Amniotic stem cell (primary cell): ENCODE measurements at regions not wholly inside any gene's neighbourhood (a gene's known extent, or its start where the extent isn't known, plus 50 kb on each side); places are given as distances from the start of the nearest gene placed in this dataset.
A peak's percentile ranks its signal among the peaks of the same experiment; 100 is the strongest.
"Not testable (repeated sequence)": the region's sequence is repeated elsewhere in the genome, so short reads cannot be mapped to it uniquely, and the experiment has no call there.

Source experiments
- DNase-seq: peaks from one replicate; lab custom pipeline; 2025; lab: John Stamatoyannopoulos, UW

GRCh38 chr5:160479220-160479619, 57.6 kb downstream of the PTTG1 start:
- no peak for DNase-seq

DNA sequence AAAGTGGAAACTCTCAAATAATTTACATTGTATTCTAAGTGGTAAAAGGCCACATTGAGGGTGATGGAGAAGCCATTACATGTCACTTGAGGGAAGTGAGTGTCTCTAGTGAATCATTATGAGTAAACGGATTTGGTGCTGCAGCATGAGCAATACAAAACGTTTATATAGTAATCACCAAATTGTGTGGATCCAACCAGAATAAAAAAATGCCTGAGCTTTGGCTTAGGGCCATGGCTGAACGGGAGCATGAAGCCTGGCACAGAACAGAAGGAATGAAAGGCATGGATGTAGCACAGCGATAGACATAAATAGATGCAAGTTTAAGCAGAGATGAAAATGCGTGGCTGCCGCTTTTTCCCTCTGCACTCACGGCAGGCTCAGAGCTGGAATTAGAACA, 58.3 kb downstream of the PTTG1 start:
- DNase-seq: peak; percentile 56

DNA sequence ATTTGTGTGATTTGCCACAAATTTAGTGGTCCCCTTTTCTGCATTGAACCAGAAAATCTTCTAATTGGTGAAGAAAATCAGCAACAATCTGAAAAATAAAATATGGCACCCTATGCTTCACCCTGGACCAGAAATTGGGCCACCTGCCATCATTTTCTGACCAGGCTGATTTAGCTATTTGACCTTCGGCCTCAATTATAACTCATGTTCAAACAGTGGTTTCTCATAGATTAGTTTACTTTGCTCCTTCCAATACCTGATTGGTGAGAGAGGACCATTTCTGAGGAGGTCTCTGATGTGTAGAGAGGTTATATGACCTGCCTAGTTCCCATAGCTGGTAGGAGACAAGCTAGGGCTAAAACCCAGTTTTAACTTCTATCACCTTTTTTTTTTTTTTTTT, 59.0 kb downstream of the PTTG1 start:
- no peak for DNase-seq

DNA sequence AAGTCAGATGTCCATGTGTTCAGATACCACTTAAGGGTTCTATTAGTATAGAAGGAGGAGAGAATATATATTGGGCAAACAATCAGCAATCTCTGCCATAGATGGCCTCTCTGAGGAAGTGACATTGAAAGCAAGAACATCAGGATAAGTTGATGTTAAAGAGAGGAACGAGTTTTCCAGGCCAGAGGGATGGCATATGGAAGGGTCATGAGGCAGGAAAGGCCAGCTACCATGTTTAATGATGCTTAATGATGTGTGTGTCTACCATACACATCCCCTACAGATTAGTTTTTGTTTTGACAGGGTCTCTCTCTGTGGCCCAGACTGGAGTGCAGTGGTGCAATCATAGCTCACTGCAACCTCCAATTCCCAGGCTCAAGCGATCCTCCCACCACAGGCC, 63.0 kb downstream of the PTTG1 start:
- DNase-seq: no peak

- no peak for DNase-seq
Measured at GRCh38 chr5:160485364-160485969, 63.8 kb downstream of the PTTG1 start.

DNA sequence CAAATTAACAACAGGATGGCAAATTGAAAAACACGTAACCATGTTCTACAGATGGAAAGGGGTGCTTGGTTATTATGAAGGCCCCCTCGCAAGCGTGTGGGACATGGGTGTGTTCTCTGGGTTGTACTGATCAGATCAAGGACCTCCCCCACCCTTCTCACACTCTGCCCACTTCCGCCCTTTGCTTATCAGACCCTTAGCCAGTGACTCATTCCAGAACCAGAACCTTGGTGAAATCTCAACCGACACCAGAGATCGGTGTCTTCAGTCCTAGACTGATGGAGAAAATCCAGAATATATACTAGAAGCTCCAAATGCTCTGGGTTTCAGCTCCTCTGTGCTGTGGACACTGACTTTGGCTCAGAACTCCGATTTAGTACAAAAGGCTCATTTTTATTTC, 64.9 kb downstream of the PTTG1 start:
- DNase-seq: no peak

GRCh38 chr5:160488394-160489325, 67.0 kb downstream of the PTTG1 start:
- DNase-seq: no peak

- no peak for DNase-seq
Measured at GRCh38 chr5:160491438-160491837, 69.8 kb downstream of the PTTG1 start.

GRCh38 chr5:160492565-160492964, 70.9 kb downstream of the PTTG1 start:
- DNase-seq: no peak

DNA sequence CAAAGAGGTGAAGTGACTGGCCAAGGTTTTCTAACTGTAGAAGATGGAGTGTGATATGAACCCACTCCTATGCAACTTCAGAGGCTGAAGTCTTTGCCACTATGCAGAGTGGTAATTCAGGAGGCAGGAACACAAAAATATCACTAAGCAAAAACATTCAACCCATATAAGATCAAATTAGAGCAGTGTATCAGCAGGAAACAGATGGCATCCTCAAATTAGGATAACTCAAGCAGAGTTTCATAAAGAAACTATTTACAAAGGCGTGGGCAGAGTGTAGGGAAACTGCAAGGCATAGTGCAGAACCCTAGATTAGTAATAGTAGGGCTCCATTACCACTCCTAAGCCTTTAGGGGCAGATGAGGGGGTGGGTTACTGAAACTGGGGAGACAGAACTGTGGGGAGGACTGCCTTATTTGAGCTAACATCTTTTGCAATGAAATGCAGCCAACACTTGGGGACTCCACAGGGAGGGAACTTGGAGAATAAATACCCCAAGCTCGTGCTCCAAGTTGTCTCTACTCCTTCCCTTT, 72.2 kb downstream of the PTTG1 start:
- no peak for DNase-seq

GRCh38 chr5:160494451-160494850, 72.8 kb downstream of the PTTG1 start:
- DNase-seq: no peak

DNA sequence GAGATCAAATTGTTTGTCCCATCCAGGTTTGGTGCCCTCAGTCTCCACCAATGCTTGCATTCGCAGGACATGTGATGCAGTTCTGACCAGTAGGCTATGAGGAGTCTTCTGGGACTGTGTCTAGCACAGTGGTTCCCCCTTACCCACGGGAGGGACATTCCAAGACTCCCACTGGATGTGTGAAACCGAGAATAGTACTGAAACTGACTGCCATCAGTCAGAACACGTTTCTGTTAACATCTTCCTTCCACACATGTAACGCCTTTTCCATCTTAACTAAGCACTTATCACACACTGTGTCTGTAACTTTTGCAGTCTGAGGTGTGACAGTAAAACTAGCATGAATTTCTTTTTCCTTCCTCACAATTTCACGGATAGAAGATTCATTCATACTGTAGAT, 74.7 kb downstream of the PTTG1 start:
- DNase-seq: no peak

DNA sequence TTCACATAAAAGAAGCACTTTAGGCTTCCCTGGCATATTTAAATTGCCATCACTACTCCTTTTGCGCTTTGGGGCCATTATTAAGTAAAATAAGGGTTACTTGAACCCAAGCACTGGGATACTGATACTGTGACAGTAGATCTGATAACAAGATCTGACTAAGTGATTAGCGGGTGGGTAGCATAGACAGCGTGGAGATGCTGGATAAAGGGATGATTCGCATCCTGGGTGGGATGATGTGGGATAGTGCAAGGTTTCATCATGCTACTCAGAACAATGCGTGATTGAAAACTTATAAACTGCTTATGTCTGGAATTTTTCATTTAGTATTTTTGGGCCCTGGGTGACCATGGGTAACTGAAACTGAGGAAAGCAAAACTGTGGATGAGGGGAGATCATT, 75.1 kb downstream of the PTTG1 start:
- DNase-seq: no peak

GRCh38 chr5:160497878-160498277, 76.2 kb downstream of the PTTG1 start:
- DNase-seq: no peak

DNA sequence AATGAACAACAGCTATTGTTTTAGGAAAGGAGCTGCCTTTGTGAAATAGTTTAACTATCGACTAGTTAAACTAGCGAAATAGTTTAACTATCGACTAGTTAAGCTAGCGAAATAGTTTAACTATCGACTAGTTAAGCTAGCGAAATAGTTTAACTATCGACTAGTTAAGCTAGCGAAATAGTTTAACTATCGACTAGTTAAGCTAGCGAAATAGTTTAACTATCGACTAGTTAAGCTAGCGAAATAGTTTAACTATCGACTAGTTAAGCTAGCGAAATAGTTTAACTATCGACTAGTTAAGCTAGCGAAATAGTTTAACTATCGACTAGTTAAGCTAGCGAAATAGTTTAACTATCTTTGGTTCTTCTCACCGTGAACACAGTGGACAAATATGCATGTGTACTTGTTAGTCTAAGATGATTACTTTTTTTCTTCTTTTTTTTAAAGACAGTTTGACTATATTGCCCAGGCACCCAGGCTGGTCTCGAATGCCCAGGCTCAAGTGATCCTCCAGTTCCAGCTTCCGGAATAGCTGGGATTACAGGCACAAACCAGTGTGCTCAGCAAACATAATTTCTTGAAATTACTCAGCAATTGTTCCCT, 76.9 kb downstream of the PTTG1 start:
- DNase-seq: not testable (repeated sequence)

- DNase-seq: no peak
Measured at GRCh38 chr5:160500786-160501779, 79.4 kb downstream of the PTTG1 start.

DNA sequence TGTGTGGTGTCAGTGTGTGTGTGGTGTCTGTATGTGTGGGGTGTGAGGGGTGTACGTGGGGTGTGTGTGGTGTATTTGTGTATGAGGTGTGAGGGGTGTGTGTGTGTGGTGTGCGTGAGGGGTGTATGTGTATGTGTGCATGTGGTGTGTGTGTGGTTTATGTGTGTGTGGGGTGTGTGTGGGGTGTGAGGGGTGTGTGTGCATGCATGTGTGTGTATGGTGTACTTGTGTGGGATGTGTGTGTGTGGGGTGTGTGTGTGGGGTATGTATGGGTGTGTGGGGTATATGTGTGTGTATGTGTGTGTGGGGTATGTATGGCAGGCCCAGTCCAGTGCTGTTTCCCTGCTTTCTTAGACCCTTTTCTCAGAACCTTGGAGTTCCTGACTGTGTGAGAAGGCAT, 83.3 kb downstream of the PTTG1 start:
- no peak for DNase-seq

GRCh38 chr5:160506006-160507004, 84.7 kb downstream of the PTTG1 start:
- no peak for DNase-seq

DNA sequence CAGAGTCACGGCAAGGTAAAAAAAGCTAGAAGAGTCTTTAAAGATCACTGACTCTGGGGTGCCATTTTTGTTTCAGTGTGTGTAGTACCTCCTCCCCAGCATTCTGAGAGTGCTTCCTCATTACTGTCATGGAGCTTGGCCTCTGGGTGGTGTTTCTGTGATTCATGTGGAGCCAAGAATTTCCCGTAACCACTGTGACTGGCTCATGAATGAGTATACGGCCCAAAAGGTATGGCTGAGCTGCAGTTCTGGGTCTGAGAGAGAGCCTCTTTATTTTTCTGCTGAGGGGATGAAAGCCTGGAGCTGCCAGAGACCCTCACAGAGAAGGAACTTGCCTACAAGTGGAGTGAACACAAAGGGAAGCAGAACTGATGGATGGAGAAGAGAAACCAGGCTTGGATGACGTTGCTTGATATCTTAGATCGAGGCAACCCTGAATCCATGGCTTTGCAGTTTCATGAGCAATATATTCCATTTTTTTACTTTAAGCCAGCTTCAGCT, 85.6 kb downstream of the PTTG1 start:
- DNase-seq: no peak

DNA sequence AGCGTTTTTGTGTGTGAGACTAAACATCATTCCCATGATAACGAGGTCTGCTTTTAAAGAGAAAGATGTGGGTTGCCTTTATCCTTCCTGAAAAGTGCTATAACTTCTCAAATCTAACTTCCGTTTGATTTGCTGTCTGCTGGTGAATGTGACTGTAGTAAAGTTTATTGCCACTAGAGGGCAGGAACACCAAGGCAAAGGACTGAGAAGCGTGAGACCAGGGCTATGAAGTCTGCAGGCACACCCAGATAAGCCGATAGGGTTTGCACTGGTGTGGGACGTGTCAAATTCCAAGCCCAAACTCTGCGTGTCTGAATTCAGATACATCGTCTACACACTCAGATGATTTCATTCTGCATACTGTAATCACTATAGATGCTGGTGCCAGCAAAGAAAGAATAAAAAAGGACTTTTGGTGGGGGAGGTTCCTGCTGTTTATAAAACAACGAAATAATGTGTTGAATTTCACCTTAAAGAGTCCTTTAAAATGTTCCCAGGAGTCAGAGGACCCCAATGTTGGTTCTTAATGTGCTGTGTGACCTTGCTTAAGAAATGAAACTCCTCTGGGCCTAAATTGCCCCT, 87.2 kb downstream of the PTTG1 start:
- DNase-seq: peak; percentile 71
